Astrocyte (in vitro differentiated cells and primary cell): ENCODE measurements at regions not wholly inside any gene's neighbourhood (a gene's known extent, or its start where the extent isn't known, plus 50 kb on each side); places are given as distances from the start of the nearest gene placed in this dataset.

ENCODE experiments used
- CTCF ChIP-seq: IDR thresholded peaks from 2 replicates; pipeline ENCODE4 v1.5.1; 2011; ENCODE audit warnings: low read depth, mild to moderate bottlenecking, inconsistent platforms, low read length, moderate library complexity; ENCODE audit not compliant: insufficient read depth
- EZH2 ChIP-seq: IDR thresholded peaks from 2 replicates; pipeline ENCODE4 v1.6.1; 2012; ENCODE audit warnings: mild to moderate bottlenecking, low read length, inconsistent platforms; ENCODE audit not compliant: insufficient read depth

- no peak for TF ChIP-seq EZH2
- TF ChIP-seq CTCF = no peak
Observed at GRCh38 chr6:104625536-104625935, 234.2 kb downstream of the HACE1 start.
